GM21723 (cell line): ENCODE measurements at regions not wholly inside any gene's neighbourhood (a gene's known extent, or its start where the extent isn't known, plus 50 kb on each side); places are given as distances from the start of the nearest gene placed in this dataset.

Experiments
- ATAC-seq: cut with Tn5 transposase; IDR thresholded peaks from one replicate; pipeline ENCODE4 v1.9.1; 2021; ENCODE audit warnings: mild to moderate bottlenecking, moderate library complexity; ENCODE audit not compliant: unreplicated experiment

DNA sequence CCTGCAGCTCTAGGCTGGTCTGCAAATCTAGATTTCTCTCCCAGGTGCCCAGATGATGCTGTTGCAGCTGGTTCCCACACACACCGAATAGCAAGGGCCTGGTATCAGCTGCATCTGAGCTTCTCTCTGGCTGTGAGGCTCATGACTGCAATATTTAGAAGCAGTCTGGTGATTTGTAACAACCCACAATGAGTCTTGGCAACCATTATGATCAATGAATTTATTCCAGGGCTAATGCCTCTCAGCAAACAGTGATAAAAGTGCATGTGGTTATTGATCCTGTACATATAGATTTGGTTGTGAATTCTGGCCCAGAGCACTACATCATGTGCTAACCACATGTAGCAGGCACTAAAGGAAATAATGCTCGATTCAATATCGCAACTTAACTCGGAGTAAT is 114.3 kb downstream of the ASCL4 start:
- no peak for ATAC-seq

GRCh38 chr12:107891967-107892366 is 117.5 kb downstream of the ASCL4 start:
- no peak for ATAC-seq

- ATAC-seq, result no peak
Observed at GRCh38 chr12:107894589-107894988, 120.1 kb downstream of the ASCL4 start.

- ATAC-seq, result no peak
Observed at GRCh38 chr12:107895966-107896365, 121.5 kb downstream of the ASCL4 start.

DNA sequence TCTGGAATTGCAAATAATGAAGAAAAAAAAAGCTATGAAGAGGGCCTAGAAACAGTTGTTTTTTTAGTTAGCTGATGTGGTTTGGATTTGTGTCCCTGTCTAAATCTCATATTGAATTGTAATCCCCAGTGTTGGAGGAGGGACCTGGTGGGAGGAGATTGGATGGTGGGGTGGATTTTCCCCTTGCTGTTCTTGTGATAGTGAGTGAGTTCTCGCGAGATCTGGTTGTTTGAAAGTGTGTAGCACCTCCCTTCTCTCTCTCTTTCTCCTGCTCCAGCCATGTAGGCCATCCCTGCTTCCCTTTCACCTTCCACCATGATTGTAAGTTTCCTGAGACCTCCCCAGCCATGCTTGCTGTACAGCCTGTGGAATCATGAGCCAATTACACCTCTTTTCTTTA is 126.1 kb downstream of the ASCL4 start:
- no peak for ATAC-seq

- ATAC-seq, result peak; percentile 96
Observed at GRCh38 chr12:107903341-107904061, 129.0 kb downstream of the ASCL4 start.

- no peak for ATAC-seq
Observed at GRCh38 chr12:107906707-107907106, 132.2 kb downstream of the ASCL4 start.

- ATAC-seq, result peak; percentile 94
Observed at GRCh38 chr12:107912421-107913004, 138.0 kb downstream of the ASCL4 start.

DNA sequence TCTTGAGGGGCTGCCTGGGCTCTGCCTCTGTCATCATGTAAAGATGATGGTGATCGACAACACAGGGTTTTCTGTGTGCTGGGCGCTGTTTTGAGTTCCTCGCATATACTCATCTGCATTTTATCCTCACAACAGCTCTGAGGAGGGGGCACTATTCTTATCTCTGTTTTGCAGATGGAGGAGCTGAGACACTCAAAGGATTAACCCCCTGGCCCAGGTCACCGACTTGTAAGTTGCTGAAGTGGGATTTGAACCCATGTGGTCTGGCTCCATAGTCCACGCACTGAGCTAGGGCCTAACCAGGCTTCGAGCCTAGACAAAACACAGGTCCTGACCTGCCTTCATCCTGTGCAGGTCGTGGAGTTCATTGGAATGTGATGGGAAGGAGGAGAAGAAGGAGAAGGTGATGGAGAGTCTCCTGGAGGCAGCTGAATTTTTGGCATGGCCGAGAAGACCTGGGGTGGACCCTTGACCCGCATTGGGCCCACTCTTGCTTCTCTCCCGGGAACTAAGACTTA is 140.0 kb downstream of the ASCL4 start:
- no peak for ATAC-seq

- no peak for ATAC-seq
Observed at GRCh38 chr12:107917912-107918800, 143.7 kb downstream of the ASCL4 start.

DNA sequence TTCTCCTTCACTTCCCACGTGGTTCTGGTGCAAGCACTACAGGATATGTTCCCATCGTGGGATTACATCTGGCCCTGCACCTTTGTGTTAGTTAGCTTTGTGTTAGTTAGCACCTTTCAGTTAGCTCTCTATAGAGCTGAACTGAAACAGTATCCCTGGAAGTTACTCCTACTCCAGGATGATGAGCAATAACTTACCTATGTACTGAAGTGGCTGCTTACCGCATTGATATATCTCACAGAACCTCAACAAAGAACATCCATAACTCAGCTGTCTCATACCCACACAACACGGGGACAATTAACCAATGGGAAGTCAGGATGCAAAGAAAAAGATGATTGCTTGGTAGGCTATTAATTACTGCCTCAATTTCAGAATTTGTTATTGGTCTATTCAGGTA is 146.6 kb downstream of the ASCL4 start:
- no peak for ATAC-seq

- no peak for ATAC-seq
Observed at GRCh38 chr12:107925125-107925524, 150.6 kb downstream of the ASCL4 start.

DNA sequence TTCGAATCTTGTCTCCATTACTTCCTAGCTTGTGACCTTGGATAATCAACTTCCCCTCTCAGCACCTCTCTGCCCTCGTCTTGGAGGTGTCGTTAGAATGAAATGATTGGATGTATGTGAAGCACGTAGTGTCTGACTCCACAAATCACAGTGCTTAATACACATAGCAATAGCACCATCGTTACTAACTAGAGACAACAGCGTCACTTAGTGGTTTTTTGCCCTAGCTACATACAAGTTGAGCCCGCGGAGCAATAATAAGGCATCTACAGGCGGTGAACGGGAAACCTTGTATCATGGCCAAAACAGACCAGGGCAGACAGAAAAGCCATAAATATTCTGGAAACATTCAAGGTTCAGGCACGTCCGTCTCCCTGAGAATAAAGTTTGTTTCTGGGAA is 154.9 kb downstream of the ASCL4 start:
- ATAC-seq, result no peak

- no peak for ATAC-seq
Observed at GRCh38 chr12:107931761-107932160, 157.3 kb downstream of the ASCL4 start.

- no peak for ATAC-seq
Observed at GRCh38 chr12:107938446-107938845, 163.9 kb downstream of the ASCL4 start.

GRCh38 chr12:107948391-107948945 is 174.0 kb downstream of the ASCL4 start:
- ATAC-seq, result no peak

DNA sequence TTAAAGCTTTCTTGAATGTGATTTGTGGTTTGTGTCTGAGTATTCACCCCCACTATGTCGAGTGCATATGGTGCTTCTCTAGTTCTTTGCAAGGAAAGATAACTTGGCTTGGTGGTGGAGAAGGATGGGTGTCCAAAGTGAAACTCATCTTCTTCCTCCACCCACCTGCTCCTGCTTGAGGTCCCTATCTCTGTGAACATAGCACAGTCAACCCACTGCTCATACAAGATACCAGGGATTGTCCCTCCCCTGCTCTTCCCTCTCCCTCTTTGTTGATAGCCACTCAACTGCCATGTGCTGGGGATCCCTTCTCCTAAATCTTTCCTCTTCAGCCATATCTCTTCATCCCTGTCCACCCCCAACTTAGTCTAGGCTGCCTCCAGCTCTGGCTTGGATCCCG is 176.5 kb downstream of the ASCL4 start:
- ATAC-seq, result no peak

- no peak for ATAC-seq
Observed at GRCh38 chr12:107955966-107956643, 173.0 kb upstream of the WSCD2 start.

GRCh38 chr12:107957459-107957858 is 171.6 kb upstream of the WSCD2 start:
- no peak for ATAC-seq

GRCh38 chr12:107963635-107964034 is 165.5 kb upstream of the WSCD2 start:
- no peak for ATAC-seq

GRCh38 chr12:107967170-107967569 is 161.9 kb upstream of the WSCD2 start:
- ATAC-seq, result no peak
